Activated T-helper 1 cell treated with anti-CD3 and anti-CD28 coated beads, Interleukin-12 subunit alpha, Interleukin-12 subunit beta, Interleukin-2, Interleukin-4 antibody, amounts not matched to agents 30 ng/mL and 10 ng/mL and 1 ng/mL, durations not matched to agents 14 hours and 24 hours and 36 hours (primary cell): ENCODE measurements at regions not wholly inside any gene's neighbourhood (a gene's known extent, or its start where the extent isn't known, plus 50 kb on each side); places are given as distances from the start of the nearest gene placed in this dataset.

Experiments used
- DNase-seq: peaks from one replicate; pipeline ENCODE4 v3.0.0; 2021; ENCODE audit warnings: low spot score
- H3K27ac Mint-ChIP-seq: one replicate; pipeline ENCODE4 v1.8.0; 2021; ENCODE audit warnings: mild to moderate bottlenecking, mixed read lengths
- H3K27me3 Mint-ChIP-seq: one replicate; pipeline ENCODE4 v1.8.0; 2022; ENCODE audit warnings: mild to moderate bottlenecking, moderate library complexity, mixed read lengths; ENCODE audit not compliant: insufficient read depth
- H3K36me3 Mint-ChIP-seq: one replicate; pipeline ENCODE4 v1.8.0; 2021; ENCODE audit warnings: low read depth, mixed read lengths
- H3K4me1 Mint-ChIP-seq: one replicate; pipeline ENCODE4 v1.8.0; 2021; ENCODE audit warnings: low read depth, mixed read lengths
- H3K4me3 Mint-ChIP-seq: one replicate; pipeline ENCODE4 v1.8.0; 2021; ENCODE audit warnings: mild to moderate bottlenecking, moderate library complexity, mixed read lengths
- H3K9me3 Mint-ChIP-seq: one replicate; pipeline ENCODE4 v1.8.0; 2021; ENCODE audit warnings: mixed read lengths
- intact Hi-C: fragments of 100-400 bp; cut with micrococcal nuclease; formaldehyde crosslinking; loops from one replicate; pipeline ENCODE4 v1.15.1; 2024

- intact Hi-C loops, result no loop called here
- Mint-ChIP-seq H3K27ac (no peak overlapping the region), H3K36me3 (no peaks in the 10 kb centered on the region), H3K27me3 (no peaks in the 10 kb centered on the region), H3K4me3 (no peak overlapping the region), H3K9me3 (no peaks in the 10 kb centered on the region), H3K4me1 (no peaks in the 10 kb centered on the region)
- DNase-seq, result no peak
Observed at GRCh38 chr1:189847613-189848012, 630.1 kb downstream of the BRINP3 start.

- H3K36me3 Mint-ChIP-seq, result no peaks in the 10 kb centered on the region
- H3K4me1 Mint-ChIP-seq, result no peaks in the 10 kb centered on the region
- H3K9me3 Mint-ChIP-seq, result peaks cover 12% of the 10 kb centered on the region
- intact Hi-C loops, result no loop called here
- no peak for DNase-seq
- no peak overlapping the region for H3K27ac Mint-ChIP-seq
- H3K4me3 Mint-ChIP-seq, result no peak overlapping the region
- no peaks in the 10 kb centered on the region for H3K27me3 Mint-ChIP-seq
Observed at GRCh38 chr1:189851806-189852367, 625.8 kb downstream of the BRINP3 start.

GRCh38 chr1:189859385-189859977 lies 618.2 kb downstream of the BRINP3 start:
- Mint-ChIP-seq H3K4me3 (no peak overlapping the region), H3K27ac (no peak overlapping the region), H3K4me1 (no peaks in the 10 kb centered on the region), H3K9me3 (peaks cover 26% of the 10 kb centered on the region), H3K27me3 (no peaks in the 10 kb centered on the region), H3K36me3 (no peaks in the 10 kb centered on the region)
- no peak for DNase-seq
- intact Hi-C loops, result no loop called here

GRCh38 chr1:189866606-189867005 lies 611.1 kb downstream of the BRINP3 start:
- Mint-ChIP-seq H3K4me3 (no peak overlapping the region), H3K36me3 (no peaks in the 10 kb centered on the region), H3K4me1 (no peaks in the 10 kb centered on the region), H3K9me3 (no peaks in the 10 kb centered on the region), H3K27me3 (no peaks in the 10 kb centered on the region), H3K27ac (no peak overlapping the region)
- no peak for DNase-seq
- intact Hi-C loops, result no loop called here

GRCh38 chr1:189868021-189868420 lies 609.6 kb downstream of the BRINP3 start:
- no peaks in the 10 kb centered on the region for H3K4me1 Mint-ChIP-seq
- H3K27ac Mint-ChIP-seq, result no peak overlapping the region
- no peak overlapping the region for H3K4me3 Mint-ChIP-seq
- no peaks in the 10 kb centered on the region for H3K27me3 Mint-ChIP-seq
- H3K9me3 Mint-ChIP-seq, result no peaks in the 10 kb centered on the region
- intact Hi-C loops, result no loop called here
- no peak for DNase-seq
- no peaks in the 10 kb centered on the region for H3K36me3 Mint-ChIP-seq

GRCh38 chr1:189874715-189875435 lies 602.8 kb downstream of the BRINP3 start:
- H3K36me3 Mint-ChIP-seq, result no peaks in the 10 kb centered on the region
- DNase-seq, result no peak
- no peaks in the 10 kb centered on the region for H3K9me3 Mint-ChIP-seq
- no peak overlapping the region for H3K27ac Mint-ChIP-seq
- intact Hi-C loops, result no loop called here
- no peaks in the 10 kb centered on the region for H3K4me1 Mint-ChIP-seq
- no peak overlapping the region for H3K4me3 Mint-ChIP-seq
- no peaks in the 10 kb centered on the region for H3K27me3 Mint-ChIP-seq

GRCh38 chr1:189880135-189880534 lies 597.5 kb downstream of the BRINP3 start:
- Mint-ChIP-seq H3K27ac (no peak overlapping the region), H3K9me3 (no peaks in the 10 kb centered on the region), H3K4me3 (no peak overlapping the region), H3K4me1 (no peaks in the 10 kb centered on the region), H3K27me3 (no peaks in the 10 kb centered on the region), H3K36me3 (no peaks in the 10 kb centered on the region)
- intact Hi-C loops, result no loop called here
- no peak for DNase-seq

GRCh38 chr1:189899686-189900425 lies 577.8 kb downstream of the BRINP3 start:
- Mint-ChIP-seq H3K27ac (no peak overlapping the region), H3K36me3 (no peaks in the 10 kb centered on the region), H3K4me1 (no peaks in the 10 kb centered on the region), H3K9me3 (peaks cover 6% of the 10 kb centered on the region), H3K27me3 (no peaks in the 10 kb centered on the region), H3K4me3 (no peak overlapping the region)
- no peak for DNase-seq
- intact Hi-C loops, result no loop called here

GRCh38 chr1:189904509-189904908 lies 573.2 kb downstream of the BRINP3 start:
- H3K27ac Mint-ChIP-seq, result no peak overlapping the region
- H3K27me3 Mint-ChIP-seq, result no peaks in the 10 kb centered on the region
- no peaks in the 10 kb centered on the region for H3K36me3 Mint-ChIP-seq
- intact Hi-C loops, result no loop called here
- H3K4me1 Mint-ChIP-seq, result no peaks in the 10 kb centered on the region
- peaks cover 14% of the 10 kb centered on the region for H3K9me3 Mint-ChIP-seq
- H3K4me3 Mint-ChIP-seq, result no peak overlapping the region
- no peak for DNase-seq

- Mint-ChIP-seq H3K27ac (no peak overlapping the region), H3K27me3 (no peaks in the 10 kb centered on the region), H3K36me3 (no peaks in the 10 kb centered on the region), H3K4me3 (no peak overlapping the region), H3K9me3 (peaks cover 14% of the 10 kb centered on the region), H3K4me1 (no peaks in the 10 kb centered on the region)
- intact Hi-C loops, result no loop called here
- no peak for DNase-seq
Observed at GRCh38 chr1:189908113-189908512, 569.6 kb downstream of the BRINP3 start.

GRCh38 chr1:189921613-189922012 lies 556.1 kb downstream of the BRINP3 start:
- no peak overlapping the region for H3K4me3 Mint-ChIP-seq
- no peak for DNase-seq
- H3K36me3 Mint-ChIP-seq, result no peaks in the 10 kb centered on the region
- H3K4me1 Mint-ChIP-seq, result no peaks in the 10 kb centered on the region
- intact Hi-C loops, result no loop called here
- H3K9me3 Mint-ChIP-seq, result peaks cover 14% of the 10 kb centered on the region
- H3K27me3 Mint-ChIP-seq, result no peaks in the 10 kb centered on the region
- H3K27ac Mint-ChIP-seq, result no peak overlapping the region

- intact Hi-C loops, result no loop called here
- Mint-ChIP-seq H3K4me1 (no peaks in the 10 kb centered on the region), H3K27ac (no peak overlapping the region), H3K27me3 (no peaks in the 10 kb centered on the region), H3K4me3 (no peak overlapping the region), H3K36me3 (no peaks in the 10 kb centered on the region), H3K9me3 (peaks cover 9% of the 10 kb centered on the region)
- DNase-seq, result no peak
Observed at GRCh38 chr1:189927641-189928040, 550.0 kb downstream of the BRINP3 start.

- H3K9me3 Mint-ChIP-seq, result peaks cover 10% of the 10 kb centered on the region
- H3K27me3 Mint-ChIP-seq, result no peaks in the 10 kb centered on the region
- no peak for DNase-seq
- H3K4me3 Mint-ChIP-seq, result no peak overlapping the region
- no peaks in the 10 kb centered on the region for H3K4me1 Mint-ChIP-seq
- H3K36me3 Mint-ChIP-seq, result no peaks in the 10 kb centered on the region
- H3K27ac Mint-ChIP-seq, result no peak overlapping the region
- intact Hi-C loops, result no loop called here
Observed at GRCh38 chr1:189929501-189930099, 548.1 kb downstream of the BRINP3 start.
